ENCODE measurements at regions not wholly inside any gene's neighbourhood (a gene's known extent, or its start where the extent isn't known, plus 50 kb on each side); places are given as distances from the start of the nearest gene placed in this dataset.
A peak's percentile ranks its signal among the peaks of the same experiment; 100 is the strongest.

DNA sequence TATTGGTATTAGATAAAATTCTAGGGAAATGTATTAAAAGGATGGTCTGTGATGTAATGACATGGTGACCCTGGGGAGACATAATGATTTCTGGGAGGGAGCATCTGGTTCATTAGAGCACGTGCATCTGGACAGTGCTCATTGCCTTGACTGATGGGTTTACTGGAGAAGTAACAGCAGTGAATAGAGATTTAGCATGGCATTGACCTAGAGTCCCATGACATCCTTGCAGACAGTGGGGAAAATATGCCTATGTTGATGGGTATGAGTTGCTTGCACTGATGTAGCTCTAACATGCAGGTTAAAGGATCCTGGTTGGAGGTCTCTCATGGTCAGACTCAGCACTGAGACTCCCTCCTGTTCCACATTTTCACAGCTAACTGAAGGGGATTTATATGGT lies 164.1 kb upstream of the OLIG3 start:
- FAIRE-seq (no peak), DNase-seq (ENCODE audit: insufficient read length) (no peak)
- TF ChIP-seq POLR2AphosphoS5 (IDR thresholded peaks at IDR 0.05; ENCODE audit: low read depth, low read length) (no peak), POLR2A (IDR thresholded peaks at IDR 0.05; ENCODE audit: low read depth, low read length) (no peak), TAF1 (IDR thresholded peaks at IDR 0.05; ENCODE audit: borderline replicate concordance, low read depth, low read length) (no peak)

GRCh38 chr6:137659871-137660270 lies 165.7 kb upstream of the OLIG3 start:
- TF ChIP-seq POLR2AphosphoS5 (IDR thresholded peaks at IDR 0.05; ENCODE audit: low read depth, low read length) = no peak
- no peak for DNase-seq (ENCODE audit: insufficient read length)
- FAIRE-seq = no peak

DNA sequence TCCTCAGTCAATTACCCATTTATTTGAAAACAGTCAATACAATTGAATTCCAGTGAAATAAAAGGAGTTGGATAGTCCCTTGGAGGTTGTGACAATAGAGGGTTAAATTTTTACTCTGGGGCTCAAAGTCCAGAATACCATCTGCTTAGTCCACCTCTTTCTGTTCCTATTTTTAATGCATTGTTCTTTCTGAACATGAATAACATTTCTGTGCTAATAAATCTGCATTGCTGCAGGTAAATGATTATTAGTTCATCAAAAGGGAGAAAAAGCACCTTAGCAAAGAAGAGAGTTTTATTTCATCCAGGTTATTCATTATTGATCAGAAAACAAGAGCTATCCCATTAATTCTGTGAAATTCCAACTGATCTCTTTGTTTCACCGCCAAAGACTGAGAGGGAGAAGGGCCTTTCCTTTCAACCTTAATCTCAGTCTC lies 166.1 kb upstream of the OLIG3 start:
- DNase-seq (ENCODE audit: insufficient read length) = no peak
- FAIRE-seq = no peak

DNA sequence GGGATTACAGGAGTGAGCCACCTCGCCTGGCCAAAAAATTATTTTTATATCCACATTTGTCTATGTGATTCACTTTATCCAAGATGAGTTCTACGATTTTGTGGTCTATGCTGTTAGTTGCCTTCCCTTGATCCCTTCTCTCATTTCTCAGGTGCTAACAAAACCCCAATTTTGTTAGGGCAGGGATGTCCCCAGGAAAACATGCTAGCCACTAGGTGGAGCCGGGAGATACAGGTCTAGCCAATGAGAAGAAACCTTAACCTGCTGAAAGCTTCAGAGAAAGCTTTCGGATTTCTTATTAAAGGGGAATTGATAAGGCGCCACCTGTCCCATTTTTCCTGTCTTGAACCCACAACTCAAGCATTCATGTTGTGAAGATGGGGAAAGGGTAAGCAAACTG lies 167.4 kb upstream of the OLIG3 start:
- no peak for FAIRE-seq
- no peak for TF ChIP-seq TAF1 (IDR thresholded peaks at IDR 0.05; ENCODE audit: borderline replicate concordance, low read depth, low read length)
- no peak for TF ChIP-seq POLR2A (IDR thresholded peaks at IDR 0.05; ENCODE audit: low read depth, low read length)
- no peak for TF ChIP-seq POLR2AphosphoS5 (IDR thresholded peaks at IDR 0.05; ENCODE audit: low read depth, low read length)
- DNase-seq (ENCODE audit: insufficient read length) = no peak

More for the DNA sequence above, 166.1 kb upstream of the OLIG3 start:
- TF ChIP-seq POLR2A (IDR thresholded peaks at IDR 0.05; ENCODE audit: low read depth, low read length) (no peak), POLR2AphosphoS5 (IDR thresholded peaks at IDR 0.05; ENCODE audit: low read depth, low read length) (no peak), TAF1 (IDR thresholded peaks at IDR 0.05; ENCODE audit: borderline replicate concordance, low read depth, low read length) (no peak)

GRCh38 chr6:137664183-137664582 lies 170.0 kb upstream of the OLIG3 start:
- TF ChIP-seq POLR2A (IDR thresholded peaks at IDR 0.05; ENCODE audit: low read depth, low read length) (no peak), POLR2AphosphoS5 (IDR thresholded peaks at IDR 0.05; ENCODE audit: low read depth, low read length) (no peak), TAF1 (IDR thresholded peaks at IDR 0.05; ENCODE audit: borderline replicate concordance, low read depth, low read length) (no peak)
- FAIRE-seq = no peak
- no peak for DNase-seq (ENCODE audit: insufficient read length)

DNA sequence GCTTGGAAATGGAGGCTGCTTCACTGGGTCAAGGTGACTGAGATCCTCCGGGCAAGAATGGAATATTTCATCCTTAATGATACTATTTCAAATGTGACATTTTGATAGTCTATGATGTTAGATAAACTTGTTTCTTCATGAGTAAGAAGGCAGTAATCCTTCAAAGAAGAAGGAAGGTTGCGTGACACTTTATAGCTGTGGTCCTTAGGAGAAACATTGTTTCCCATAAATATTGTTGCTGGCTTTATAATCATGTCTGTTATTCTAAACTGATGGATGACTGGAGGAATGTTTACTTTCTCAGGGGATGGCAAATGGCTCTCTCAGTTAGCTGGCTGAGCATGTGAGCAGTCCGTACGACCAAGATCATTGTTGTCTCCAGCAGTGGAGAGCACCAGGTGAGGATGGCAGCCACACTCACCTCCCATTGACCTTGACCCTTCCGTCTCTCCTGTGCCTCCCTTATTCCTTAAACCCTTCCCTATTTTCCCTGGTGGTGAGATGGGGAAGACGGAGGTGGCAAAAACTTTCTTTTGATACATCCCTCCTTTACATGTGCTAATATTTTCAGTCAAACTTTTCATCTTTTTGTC lies 171.2 kb upstream of the OLIG3 start:
- no peak for TF ChIP-seq TAF1 (IDR thresholded peaks at IDR 0.05; ENCODE audit: borderline replicate concordance, low read depth, low read length)
- TF ChIP-seq POLR2AphosphoS5 (IDR thresholded peaks at IDR 0.05; ENCODE audit: low read depth, low read length) = no peak
- no peak for TF ChIP-seq POLR2A (IDR thresholded peaks at IDR 0.05; ENCODE audit: low read depth, low read length)
- FAIRE-seq (peak; percentile 77), DNase-seq (ENCODE audit: insufficient read length) (no peak)

DNA sequence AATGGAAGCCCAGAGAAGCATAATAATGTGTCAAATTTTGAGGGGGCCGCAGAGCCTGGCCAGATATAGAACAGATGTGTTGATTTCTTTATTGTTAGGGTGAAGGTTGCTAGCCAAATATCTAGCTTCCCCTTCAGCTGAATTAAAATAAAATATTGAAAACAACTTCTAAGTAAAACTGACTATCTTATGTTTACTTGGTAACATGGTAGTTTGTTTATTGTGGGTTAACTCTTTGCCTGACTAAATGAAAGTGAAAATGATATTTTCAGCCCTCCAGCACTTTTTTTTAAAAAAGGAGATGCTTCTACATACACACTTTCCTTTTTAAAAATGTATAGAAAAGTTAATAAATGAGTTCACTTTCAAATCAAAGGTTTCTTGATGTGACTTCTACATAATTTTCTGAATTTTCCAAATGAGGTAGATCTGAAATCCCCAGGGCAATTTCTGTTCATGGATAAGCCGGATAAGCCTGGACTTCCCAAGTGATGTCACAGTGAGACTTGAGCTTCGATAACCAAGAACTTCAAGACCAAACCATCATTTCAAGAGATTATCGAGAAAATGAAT lies 172.1 kb upstream of the OLIG3 start:
- DNase-seq (ENCODE audit: insufficient read length) (no peak), FAIRE-seq (peak; percentile 42)
- no peak for TF ChIP-seq POLR2A (IDR thresholded peaks at IDR 0.05; ENCODE audit: low read depth, low read length)

- DNase-seq (ENCODE audit: insufficient read length) (no peak), FAIRE-seq (no peak)
- TF ChIP-seq TAF1 (IDR thresholded peaks at IDR 0.05; ENCODE audit: borderline replicate concordance, low read depth, low read length) = no peak
- TF ChIP-seq POLR2AphosphoS5 (IDR thresholded peaks at IDR 0.05; ENCODE audit: low read depth, low read length) = no peak
- no peak for TF ChIP-seq POLR2A (IDR thresholded peaks at IDR 0.05; ENCODE audit: low read depth, low read length)
Measured at GRCh38 chr6:137673603-137674002, 179.4 kb upstream of the OLIG3 start.

GRCh38 chr6:137676888-137677287 lies 182.7 kb upstream of the OLIG3 start:
- no peak for FAIRE-seq
- no peak for TF ChIP-seq TAF1 (IDR thresholded peaks at IDR 0.05; ENCODE audit: borderline replicate concordance, low read depth, low read length)
- no peak for TF ChIP-seq POLR2AphosphoS5 (IDR thresholded peaks at IDR 0.05; ENCODE audit: low read depth, low read length)
- TF ChIP-seq POLR2A (IDR thresholded peaks at IDR 0.05; ENCODE audit: low read depth, low read length) = no peak

DNA sequence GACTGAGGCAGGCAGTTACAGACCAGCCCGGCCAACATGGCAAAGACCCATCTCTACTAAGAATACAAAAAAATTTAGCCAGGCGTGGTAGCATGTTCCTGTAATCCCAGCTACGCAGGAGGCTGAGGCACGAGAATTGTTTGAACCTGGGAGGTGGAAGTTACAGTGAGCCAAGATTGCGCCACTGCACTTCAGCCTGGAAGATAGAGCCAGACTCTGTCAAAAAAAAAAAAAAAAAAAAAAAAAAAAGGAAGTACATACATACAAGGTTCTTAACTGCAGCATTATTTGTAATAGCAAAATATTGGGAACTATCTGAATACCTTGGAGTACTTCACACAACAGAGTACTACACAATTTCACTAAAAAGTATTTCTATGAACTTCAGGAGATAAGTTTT lies 183.5 kb upstream of the OLIG3 start:
- TF ChIP-seq POLR2AphosphoS5 (IDR thresholded peaks at IDR 0.05; ENCODE audit: low read depth, low read length) (no peak), TAF1 (IDR thresholded peaks at IDR 0.05; ENCODE audit: borderline replicate concordance, low read depth, low read length) (no peak), POLR2A (IDR thresholded peaks at IDR 0.05; ENCODE audit: low read depth, low read length) (no peak)
- DNase-seq (ENCODE audit: insufficient read length) (no peak), FAIRE-seq (no peak)

More at GRCh38 chr6:137676888-137677287, 182.7 kb upstream of the OLIG3 start:
- DNase-seq (ENCODE audit: insufficient read length) = no peak

DNA sequence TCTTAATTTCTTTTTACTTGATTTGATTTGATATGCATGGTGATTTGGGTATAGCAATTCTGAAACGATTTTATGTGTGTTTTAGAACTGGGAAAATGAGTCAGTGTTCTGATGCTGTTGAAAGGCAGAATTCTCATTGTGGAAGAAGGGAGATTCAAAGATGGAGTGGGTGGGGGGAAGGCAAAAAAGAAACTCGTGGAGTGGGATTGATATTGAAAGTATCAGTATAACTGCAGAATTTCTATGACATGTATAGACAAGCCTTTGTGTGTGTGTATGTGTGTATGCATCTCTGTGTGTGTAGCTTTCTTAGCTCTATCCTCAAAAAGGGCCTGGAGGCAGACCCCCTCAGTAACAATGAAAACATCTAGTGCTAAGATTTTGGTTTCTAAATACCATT lies 184.3 kb upstream of the OLIG3 start:
- DNase-seq (ENCODE audit: insufficient read length) (no peak), FAIRE-seq (no peak)
- TF ChIP-seq POLR2A (IDR thresholded peaks at IDR 0.05; ENCODE audit: low read depth, low read length) = no peak
- TF ChIP-seq POLR2AphosphoS5 (IDR thresholded peaks at IDR 0.05; ENCODE audit: low read depth, low read length) = no peak
- no peak for TF ChIP-seq TAF1 (IDR thresholded peaks at IDR 0.05; ENCODE audit: borderline replicate concordance, low read depth, low read length)

DNA sequence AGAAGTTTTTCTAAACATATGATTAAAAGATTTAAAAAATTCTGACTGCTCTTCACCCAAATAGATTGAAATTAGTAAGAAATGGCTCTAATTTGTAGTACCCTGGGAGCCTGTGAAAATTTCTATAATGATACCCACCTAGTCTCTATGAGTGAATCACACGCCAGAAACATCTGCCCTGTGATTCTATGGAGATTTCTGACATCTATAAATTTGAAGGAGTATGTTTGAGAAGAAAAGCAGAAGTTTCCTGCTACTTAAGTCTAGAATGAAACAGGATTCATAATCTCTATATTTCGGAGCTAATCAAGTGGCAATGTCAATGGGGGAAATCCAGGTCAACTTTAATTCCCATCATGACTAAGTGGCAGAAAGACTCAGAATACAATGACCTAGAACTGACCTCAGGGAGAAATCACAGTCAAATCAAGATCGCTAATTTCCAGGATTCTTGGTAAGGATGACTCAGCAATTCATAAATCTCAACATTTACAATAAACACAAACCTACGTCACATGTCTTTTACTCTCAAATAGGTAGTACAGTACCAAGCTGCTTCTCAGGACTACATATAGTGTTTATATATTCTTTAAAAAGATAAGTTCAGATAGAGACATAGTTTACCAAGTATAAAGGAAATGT lies 186.2 kb upstream of the TNFAIP3 start:
- DNase-seq (ENCODE audit: insufficient read length) (no peak), FAIRE-seq (peak; percentile 54)
- TF ChIP-seq POLR2AphosphoS5 (IDR thresholded peaks at IDR 0.05; ENCODE audit: low read depth, low read length) (no peak), TAF1 (IDR thresholded peaks at IDR 0.05; ENCODE audit: borderline replicate concordance, low read depth, low read length) (no peak), POLR2A (IDR thresholded peaks at IDR 0.05; ENCODE audit: low read depth, low read length) (no peak)
